GM13977 (cell line): ENCODE measurements at regions not wholly inside any gene's neighbourhood (a gene's known extent, or its start where the extent isn't known, plus 50 kb on each side); places are given as distances from the start of the nearest gene placed in this dataset.

Experiments
- DNase-seq: peaks from one replicate; pipeline ENCODE4 v3.0.0; 2012; ENCODE audit warnings: low spot score
- CTCF ChIP-seq: IDR thresholded peaks from 2 replicates; pipeline ENCODE4 v1.5.1; 2012; ENCODE audit warnings: mild to moderate bottlenecking, control low read depth; ENCODE audit not compliant: insufficient read depth; ENCODE audit errors: extremely low read depth, missing control alignments
- in situ Hi-C: fragments of 300-500 bp; cut with MboI; formaldehyde crosslinking; loops from one replicate; pipeline ENCODE4 v1.12.0; 2022; ENCODE audit warnings: low sequenced_read_pairs, low pct_unique_long_range_greater_than_20kb, mixed read lengths, inconsistent platforms; ENCODE audit not compliant: unreplicated experiment

DNA sequence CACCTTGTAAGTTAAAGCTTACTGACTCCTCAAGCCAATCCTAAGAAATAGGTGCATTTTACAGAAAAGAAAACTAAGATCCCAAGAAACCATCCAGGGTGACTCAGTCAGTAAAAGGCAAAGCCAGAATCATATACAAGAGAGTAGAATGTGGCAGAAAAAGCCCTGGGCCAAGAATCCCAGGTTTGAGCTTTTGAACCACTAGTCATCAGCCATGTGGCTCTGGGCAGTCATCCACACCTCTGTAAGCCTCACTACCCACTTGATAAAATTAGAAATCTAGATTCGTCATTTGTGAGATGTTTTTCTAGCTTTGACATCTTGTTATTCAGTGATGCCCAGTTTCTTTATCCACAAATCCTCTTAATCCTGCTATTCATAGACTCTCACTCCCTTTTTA is 122.2 kb upstream of the PDE5A start:
- in situ Hi-C loops = no loop called here

GRCh38 chr4:119750048-119750447 is 121.4 kb upstream of the PDE5A start:
- no peak for DNase-seq
- in situ Hi-C loops = no loop called here
- no peak for TF ChIP-seq CTCF

More for the DNA sequence above, 122.2 kb upstream of the PDE5A start:
- no peak for DNase-seq
- no peak for TF ChIP-seq CTCF

DNA sequence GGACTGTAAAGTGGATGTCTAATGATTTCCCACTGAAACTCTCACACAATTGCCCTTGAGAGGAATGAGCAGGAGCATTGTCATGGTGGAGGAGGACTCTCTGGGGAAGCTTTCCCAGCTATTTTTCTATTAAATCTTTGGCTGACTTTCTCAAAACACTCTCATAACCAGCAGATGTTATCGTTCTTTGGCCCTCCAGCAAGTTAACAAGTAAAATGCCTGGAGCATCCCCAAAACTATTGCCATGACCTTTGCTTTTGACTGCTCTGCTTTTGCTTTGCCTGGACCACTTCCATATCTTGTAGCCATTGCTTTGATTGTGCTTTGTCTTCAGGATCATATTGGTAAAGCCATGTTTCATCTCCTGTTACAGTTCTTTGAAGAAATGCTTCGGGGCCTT is 120.2 kb upstream of the PDE5A start:
- in situ Hi-C loops = no loop called here
- no peak for DNase-seq

DNA sequence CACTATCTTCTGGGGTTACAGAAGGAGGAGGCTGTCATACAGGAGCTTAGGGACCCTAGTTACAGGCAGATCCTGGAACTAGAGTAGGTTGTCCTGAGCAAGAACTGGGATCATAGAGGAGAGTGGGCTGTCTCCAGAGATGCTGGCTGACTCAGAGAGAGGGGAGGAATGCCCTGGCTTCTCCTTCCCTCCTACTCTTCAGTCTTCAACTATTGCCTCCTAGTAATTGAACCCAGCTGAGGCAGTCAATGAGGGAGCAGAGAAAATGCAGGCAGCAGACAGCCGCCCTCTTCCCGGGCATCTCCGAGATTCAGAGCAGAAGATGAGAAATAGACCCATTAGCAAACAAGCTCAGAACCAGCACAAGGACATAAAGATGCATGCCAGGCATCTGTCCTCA is 118.3 kb upstream of the PDE5A start:
- no peak for TF ChIP-seq CTCF
- in situ Hi-C loops = no loop called here

More for the DNA sequence above, 120.2 kb upstream of the PDE5A start:
- no peak for TF ChIP-seq CTCF

GRCh38 chr4:119745351-119745750 is 116.7 kb upstream of the PDE5A start:
- TF ChIP-seq CTCF = no peak
- no peak for DNase-seq
- in situ Hi-C loops = no loop called here

More for the DNA sequence above, 118.3 kb upstream of the PDE5A start:
- DNase-seq = no peak

DNA sequence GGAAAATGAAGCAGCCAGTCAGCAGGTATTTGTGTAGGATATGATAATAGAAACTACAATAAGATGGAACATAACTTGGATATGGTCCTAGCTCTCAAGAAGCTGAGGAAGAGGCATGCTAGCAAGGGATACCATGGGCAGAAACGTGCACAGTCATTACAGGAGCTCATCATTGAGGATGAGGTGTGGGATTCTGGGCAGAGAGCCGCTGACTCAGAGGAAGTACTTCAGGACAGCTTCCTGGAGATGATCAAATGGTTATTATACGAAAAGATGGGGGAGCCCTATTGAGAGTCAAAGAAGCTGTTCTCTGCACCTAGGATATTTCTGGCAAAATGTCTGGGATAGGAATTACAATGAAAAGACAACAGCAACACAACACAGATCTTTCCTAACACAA is 116.0 kb upstream of the PDE5A start:
- TF ChIP-seq CTCF = no peak
- in situ Hi-C loops = no loop called here
- DNase-seq = no peak

- no peak for TF ChIP-seq CTCF
- DNase-seq = no peak
- in situ Hi-C loops = no loop called here
These were observed 115.0 kb upstream of the PDE5A start for GRCh38 chr4:119743644-119744043.
